H1 (cell line): ENCODE measurements at regions not wholly inside any gene's neighbourhood (a gene's known extent, or its start where the extent isn't known, plus 50 kb on each side); places are given as distances from the start of the nearest gene placed in this dataset.

Experiments used
- CTCF ChIA-PET: fragments of 300-600 bp; sonication (Branson Sonifier 250); formaldehyde crosslinking; loops from one replicate; lab custom pipeline; 2021; ENCODE audit not compliant: partially characterized antibody; lab: Charles Lee
- POLR2A ChIA-PET: fragments of 300-600 bp; sonication (Branson Sonifier 250); formaldehyde crosslinking; loops from one replicate; lab custom pipeline; 2021; ENCODE audit warnings: inconsistent platforms; ENCODE audit not compliant: partially characterized antibody; lab: Charles Lee
- DNase-seq, 2 experiments: peaks; one replicate each; pipeline versions ENCODE4 v3.0.0 to v3.0.0-alpha.2; 2010 to 2022; ENCODE audit warnings: low spot score in 2 of 2, low read depth in 1 of 2, mixed read lengths in 1 of 2
- FAIRE-seq: peaks from 2 replicates; lab custom pipeline; 2011; peaks lifted over from hg19 to GRCh38; lab: Jason Lieb, UNC
- H2AFZ ChIP-seq: 2 replicates; pipeline ENCODE4 v1.8.1; 2012; ENCODE audit warnings: low read length, inconsistent platforms
- H2AK5ac ChIP-seq: 2 replicates; pipeline ENCODE4 v1.6.1; 2013; ENCODE audit warnings: low read depth, low read length
- H2BK120ac ChIP-seq: replicated peaks from 2 replicates; pipeline ENCODE3; 2013; ENCODE audit warnings: low read depth, low read length, inconsistent platforms
- H2BK12ac ChIP-seq: 2 replicates; pipeline ENCODE4 v1.6.1; 2013; ENCODE audit warnings: low read depth, low read length
- H2BK15ac ChIP-seq: 2 replicates; pipeline ENCODE4 v1.6.1; 2013; ENCODE audit warnings: low read length
- H2BK20ac ChIP-seq: 2 replicates; pipeline ENCODE4 v1.6.1; 2013; ENCODE audit warnings: low read length
- H2BK5ac ChIP-seq: 2 replicates; pipeline ENCODE4 v1.6.1; 2013; ENCODE audit warnings: low read depth, low read length
- H3K14ac ChIP-seq: 2 replicates; pipeline ENCODE4 v1.6.1; 2013; ENCODE audit warnings: inconsistent platforms; ENCODE audit not compliant: insufficient read length
- H3K18ac ChIP-seq: 2 replicates; pipeline ENCODE4 v1.6.1; 2013; ENCODE audit warnings: low read length; ENCODE audit errors: extremely low read depth
- H3K23ac ChIP-seq: 2 replicates; pipeline ENCODE4 v1.6.1; 2013; ENCODE audit warnings: inconsistent platforms; ENCODE audit not compliant: insufficient read length
- H3K23me2 ChIP-seq: 2 replicates; pipeline ENCODE4 v1.6.1; 2013; ENCODE audit warnings: low read depth, low read length
- H3K27ac ChIP-seq: 2 replicates; pipeline ENCODE4 v1.6.1; 2011; ENCODE audit warnings: low read depth, low read length, inconsistent platforms
- H3K27me3 ChIP-seq, 4 experiments: replicated peaks in 1 of 4; 1 replicate in 1 of 4; 2 replicates in 3 of 4; pipeline versions ENCODE4 v1.6.1 to v1.8.1; 2011 to 2013; ENCODE audit warnings: low read length in 3 of 4, mild to moderate bottlenecking in 3 of 4, inconsistent platforms in 2 of 4, mixed read lengths in 2 of 4, moderate library complexity in 1 of 4; ENCODE audit not compliant: control insufficient read depth in 3 of 4, insufficient read depth in 3 of 4; ENCODE audit errors: extremely low read depth in 1 of 4
- H3K36me3 ChIP-seq, 4 experiments: 2 replicates each; pipeline versions ENCODE4 v1.6.1 to v1.8.1; 2011 to 2013; ENCODE audit warnings: mild to moderate bottlenecking in 4 of 4, low read length in 3 of 4, moderate library complexity in 2 of 4, control low read depth in 1 of 4, inconsistent platforms in 1 of 4; ENCODE audit not compliant: insufficient read depth in 4 of 4, control insufficient read depth in 2 of 4
- H3K4ac ChIP-seq: replicated peaks from 2 replicates; pipeline ENCODE3; 2013; ENCODE audit warnings: low read length, low read depth, mixed read lengths, inconsistent platforms; ENCODE audit not compliant: insufficient read length
- H3K4me1 ChIP-seq, 4 experiments: replicated peaks in 1 of 4; 1 replicate in 1 of 4; 2 replicates in 3 of 4; pipeline versions ENCODE4 v1.6.1 to v1.8.1; 2011 to 2013; ENCODE audit warnings: low read length in 3 of 4, inconsistent platforms in 2 of 4, mixed read lengths in 1 of 4; ENCODE audit not compliant: insufficient read depth in 4 of 4, control insufficient read depth in 3 of 4
- H3K4me2 ChIP-seq, 2 experiments: 2 replicates each; pipeline versions ENCODE4 v1.6.1 to v1.8.1; 2011 to 2013; ENCODE audit warnings: low read depth in 2 of 2, low read length in 2 of 2, control low read depth in 1 of 2, inconsistent platforms in 1 of 2, mild to moderate bottlenecking in 1 of 2; ENCODE audit not compliant: insufficient read depth in 1 of 2
- H3K4me3 ChIP-seq, 4 experiments: fragments of 200-600, 300-600 bp in 1 of 4; sonication (generic), shearing (Covaris generic), sonication (Bioruptor Twin) in 1 of 4; 2 replicates each; pipeline versions ENCODE4 v1.5.1 to v1.8.1; 2011 to 2016; ENCODE audit warnings: low read length in 4 of 4, low read depth in 3 of 4, control low read depth in 2 of 4, inconsistent platforms in 2 of 4, mild to moderate bottlenecking in 2 of 4, mixed read lengths in 1 of 4, moderate library complexity in 1 of 4; ENCODE audit not compliant: insufficient read depth in 2 of 4; ENCODE audit errors: extremely low read depth in 1 of 4
- H3K56ac ChIP-seq: replicated peaks from 2 replicates; pipeline ENCODE3; 2013; ENCODE audit warnings: low read depth, mild to moderate bottlenecking, mixed read lengths, low read length, inconsistent platforms; ENCODE audit not compliant: insufficient read length
- H3K79me1 ChIP-seq: 2 replicates; pipeline ENCODE4 v1.6.1; 2013; ENCODE audit warnings: low read depth, low read length, control low read depth
- H3K79me2 ChIP-seq, 2 experiments: 2 replicates each; pipeline versions ENCODE4 v1.6.1 to v1.8.1; 2012 to 2013; ENCODE audit warnings: low read length in 2 of 2, mild to moderate bottlenecking in 2 of 2, inconsistent platforms in 1 of 2; ENCODE audit not compliant: insufficient read depth in 2 of 2, control insufficient read depth in 1 of 2
- H3K9ac ChIP-seq, 4 experiments: replicated peaks in 1 of 4; 1 replicate in 1 of 4; 2 replicates in 3 of 4; pipeline versions ENCODE4 v1.6.1 to v1.8.1; 2011 to 2013; ENCODE audit warnings: low read depth in 3 of 4, low read length in 3 of 4, control low read depth in 2 of 4, mild to moderate bottlenecking in 2 of 4, moderate library complexity in 2 of 4, inconsistent platforms in 1 of 4; ENCODE audit errors: extremely low read depth in 1 of 4
- H3K9me3 ChIP-seq, 2 experiments: 2 replicates each; pipeline versions ENCODE4 v1.6.1 to v1.8.1; 2012 to 2013; ENCODE audit warnings: mild to moderate bottlenecking in 2 of 2, moderate library complexity in 2 of 2, control low read depth in 1 of 2, inconsistent platforms in 1 of 2, low read depth in 1 of 2, low read length in 1 of 2, mixed read lengths in 1 of 2; ENCODE audit not compliant: insufficient read depth in 2 of 2
- H4K20me1 ChIP-seq, 2 experiments: replicated peaks in 1 of 2; 2 replicates each; pipeline versions ENCODE3 to v1.8.1; 2011 to 2013; ENCODE audit warnings: inconsistent platforms in 2 of 2, low read length in 2 of 2, mild to moderate bottlenecking in 1 of 2; ENCODE audit not compliant: insufficient read depth in 2 of 2, control insufficient read depth in 1 of 2
- H4K5ac ChIP-seq: 2 replicates; pipeline ENCODE4 v1.6.1; 2013; ENCODE audit warnings: low read length, low read depth, mixed read lengths, inconsistent platforms; ENCODE audit not compliant: insufficient read length
- H4K8ac ChIP-seq: 2 replicates; pipeline ENCODE4 v1.8.0; 2013; ENCODE audit warnings: mild to moderate bottlenecking, moderate library complexity, low read length, inconsistent platforms; ENCODE audit not compliant: insufficient read depth; ENCODE audit errors: extremely low read depth
- H4K91ac ChIP-seq: replicated peaks from 2 replicates; pipeline ENCODE3; 2013; ENCODE audit warnings: low read length, mixed read lengths, inconsistent platforms; ENCODE audit not compliant: insufficient read length
- JUN ChIP-seq: IDR thresholded peaks from 2 replicates; pipeline ENCODE4 v1.6.1; 2011; ENCODE audit warnings: low read depth, mild to moderate bottlenecking, improper control_type of control experiment, low read length
- JUND ChIP-seq: IDR thresholded peaks from 2 replicates; pipeline ENCODE4 v1.6.1; 2011; ENCODE audit warnings: mild to moderate bottlenecking, improper control_type of control experiment, low read length
- NRF1 ChIP-seq: IDR thresholded peaks from 2 replicates; pipeline ENCODE4 v1.6.1; 2011; ENCODE audit warnings: mild to moderate bottlenecking, low read depth, low read length, improper control_type of control experiment
- PHF8 ChIP-seq: fragments of 200-600 bp; sonication (generic); conservative IDR thresholded peaks from 2 replicates; pipeline ENCODE4 v1.7.1; 2012; ENCODE audit warnings: low read depth, mild to moderate bottlenecking, inconsistent platforms, low read length, moderate library complexity
- POLR2A ChIP-seq, 2 experiments: IDR thresholded peaks; 1 replicate in 1 of 2; 2 replicates in 1 of 2; pipeline ENCODE4 v1.6.1; 2011; ENCODE audit warnings: low read depth in 2 of 2, low read length in 2 of 2, mild to moderate bottlenecking in 2 of 2; ENCODE audit errors: control extremely low read depth in 1 of 2
- SIX5 ChIP-seq: IDR thresholded peaks from 2 replicates; pipeline ENCODE4 v1.6.1; 2011; ENCODE audit warnings: mild to moderate bottlenecking, low read depth, low read length
- TBP ChIP-seq: IDR thresholded peaks from 2 replicates; pipeline ENCODE4 v1.6.1; 2011; ENCODE audit warnings: low read depth, low read length, improper control_type of control experiment
- whole genome bisulfite sequencing, 2 experiments: shearing (Covaris generic) in 1 of 2; methylation state at CpG; one replicate each; pipeline versions ENCODE4 v1.1.6 to v1.1.7; 2013 to 2015; ENCODE audit warnings: low lambda C conversion rate in 2 of 2, mixed read lengths in 2 of 2, inconsistent platforms in 1 of 2, low coverage in 1 of 2, missing lambda C conversion rate in 1 of 2; ENCODE audit not compliant: insufficient replicate concordance in 2 of 2, insufficient coverage in 1 of 2, insufficient read length in 1 of 2; ENCODE audit errors: extremely low coverage in 1 of 2, missing lambda C conversion rate in 1 of 2; 5-methylcytosine and 5-hydroxymethylcytosine counted together

GRCh38 chr7:33722383-33723101 lies 182.8 kb upstream of the BMPER start:
- Histone ChIP-seq H4K8ac (no peak overlapping the region), H3K4me1 (peaks cover 0 to 18% (median 10%) of the 10 kb centered on the region in 4 experiments; a peak in 6 of 7 replicates), H3K23ac (no peak overlapping the region), H2BK20ac (no peak overlapping the region), H3K56ac (no peak overlapping the region), H2AK5ac (no peak overlapping the region), H4K91ac (no peak overlapping the region), H3K4me2 (no peak overlapping the region), H3K4me3 (no peak overlapping the region), H3K14ac (no peak overlapping the region), H3K9ac (no peak overlapping the region), H3K79me2 (no peaks in the 10 kb centered on the region), H2BK5ac (no peak overlapping the region), H3K9me3 (no peaks in the 10 kb centered on the region), H2BK12ac (no peak overlapping the region), H3K23me2 (no peaks in the 10 kb centered on the region), H3K36me3 (no peaks in the 10 kb centered on the region), H3K18ac (no peak overlapping the region), H3K4ac (no peak overlapping the region), H2AFZ (no peak overlapping the region), H2BK15ac (no peak overlapping the region), H3K79me1 (no peaks in the 10 kb centered on the region), H4K5ac (no peak overlapping the region), H4K20me1 (no peaks in the 10 kb centered on the region), H3K27ac (no peak overlapping the region), H3K27me3 (no peaks in the 10 kb centered on the region; a peak in 1 of 7 replicates), H2BK120ac (no peak overlapping the region)
- 0 out of 2 replicates have a peak, but pooled peaks have one; percentile 33 for TF ChIP-seq JUND
- TF ChIP-seq SIX5 = no peak
- TF ChIP-seq TBP = peak; percentile 34; the same call in 1 of the 2 replicates
- TF ChIP-seq PHF8 = no peak
- no peak for TF ChIP-seq POLR2A (IDR thresholded peaks at IDR 0.05; ENCODE audit: control extremely low read depth in 1 of 2, low read depth in 2 of 2, low read length in 2 of 2)
- no peak for TF ChIP-seq JUN
- TF ChIP-seq NRF1 = no peak
- DNase-seq (no peak), FAIRE-seq (no peak)
- ChIA-PET CTCF (interaction anchor here (0.6 to 3.0 kb wide), 5 partner anchors 8 to 318 kb away, joined by 3 to 19 read pairs (median 3); no protein-coding TSS in a partner anchor), POLR2A (no interaction called here)
- WGBS, 2 experiments = 87% methylated on average over 14 of the region's 15 CpGs; no CpG with 5 or more reads in 1 of the 2 experiments
